ENCODE measurements at regions not wholly inside any gene's neighbourhood (a gene's known extent, or its start where the extent isn't known, plus 50 kb on each side); places are given as distances from the start of the nearest gene placed in this dataset.

DNA sequence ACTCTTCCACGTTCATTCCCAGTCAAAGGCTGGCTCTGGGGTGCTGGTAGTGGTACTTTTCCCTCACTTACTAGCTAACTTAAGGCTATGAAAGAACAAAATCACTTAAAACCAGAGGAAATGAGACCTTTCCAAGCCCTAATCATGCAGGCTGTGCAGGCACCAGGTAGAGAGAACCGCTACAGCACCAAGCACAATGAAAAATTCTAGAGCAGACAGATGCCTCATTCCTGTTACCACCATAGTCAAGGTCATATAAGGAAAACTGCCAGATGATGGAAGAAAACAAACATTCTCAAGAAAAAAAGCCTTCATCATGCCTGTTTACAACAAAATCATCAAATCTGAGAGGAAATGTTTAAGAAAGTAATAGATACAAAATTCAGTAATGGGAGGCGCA, 374.4 kb upstream of the PDE4D start:
- SMC1A ChIA-PET (ENCODE audit: uncharacterized antibody, unreplicated experiment) = interaction anchor here (1.5 to 2.0 kb wide), 2 partner anchors 10 to 13 kb away, joined by 3 to 7 read pairs; no protein-coding TSS in a partner anchor
- WGBS (ENCODE audit: insufficient coverage, insufficient replicate concordance, low lambda C conversion rate, missing lambda C conversion rate) = 55% methylated on average over 3 of the region's 3 CpGs
- no peak for TF ChIP-seq ZZZ3 (IDR thresholded peaks at IDR 0.05; ENCODE audit: control insufficient read depth, insufficient read length, low read depth)
- TF ChIP-seq IKZF1 (conservative IDR thresholded peaks at IDR 0.05) = no peak
- no peak for TF ChIP-seq CHD2 (IDR thresholded peaks at IDR 0.05; ENCODE audit: borderline replicate concordance, low read depth, low read length)
- no peak for TF ChIP-seq KDM1A (IDR thresholded peaks at IDR 0.05; ENCODE audit: borderline replicate concordance)
- no peak for TF ChIP-seq FOXM1 (IDR thresholded peaks at IDR 0.05; ENCODE audit: low read depth, low read length)
- TF ChIP-seq, protein P1, sequence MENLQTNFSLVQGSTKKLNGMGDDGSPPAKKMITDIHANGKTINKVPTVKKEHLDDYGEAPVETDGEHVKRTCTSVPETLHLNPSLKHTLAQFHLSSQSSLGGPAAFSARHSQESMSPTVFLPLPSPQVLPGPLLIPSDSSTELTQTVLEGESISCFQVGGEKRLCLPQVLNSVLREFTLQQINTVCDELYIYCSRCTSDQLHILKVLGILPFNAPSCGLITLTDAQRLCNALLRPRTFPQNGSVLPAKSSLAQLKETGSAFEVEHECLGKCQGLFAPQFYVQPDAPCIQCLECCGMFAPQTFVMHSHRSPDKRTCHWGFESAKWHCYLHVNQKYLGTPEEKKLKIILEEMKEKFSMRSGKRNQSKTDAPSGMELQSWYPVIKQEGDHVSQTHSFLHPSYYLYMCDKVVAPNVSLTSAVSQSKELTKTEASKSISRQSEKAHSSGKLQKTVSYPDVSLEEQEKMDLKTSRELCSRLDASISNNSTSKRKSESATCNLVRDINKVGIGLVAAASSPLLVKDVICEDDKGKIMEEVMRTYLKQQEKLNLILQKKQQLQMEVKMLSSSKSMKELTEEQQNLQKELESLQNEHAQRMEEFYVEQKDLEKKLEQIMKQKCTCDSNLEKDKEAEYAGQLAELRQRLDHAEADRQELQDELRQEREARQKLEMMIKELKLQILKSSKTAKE (IDR thresholded peaks at IDR 0.05; ENCODE audit: low read depth, poor library complexity, severe bottlenecking) = no peak
- TF ChIP-seq, protein P2, sequence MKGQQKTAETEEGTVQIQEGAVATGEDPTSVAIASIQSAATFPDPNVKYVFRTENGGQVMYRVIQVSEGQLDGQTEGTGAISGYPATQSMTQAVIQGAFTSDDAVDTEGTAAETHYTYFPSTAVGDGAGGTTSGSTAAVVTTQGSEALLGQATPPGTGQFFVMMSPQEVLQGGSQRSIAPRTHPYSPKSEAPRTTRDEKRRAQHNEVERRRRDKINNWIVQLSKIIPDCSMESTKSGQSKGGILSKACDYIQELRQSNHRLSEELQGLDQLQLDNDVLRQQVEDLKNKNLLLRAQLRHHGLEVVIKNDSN (IDR thresholded peaks at IDR 0.05; ENCODE audit: borderline replicate concordance, extremely low read length, insufficient read depth, low read depth, low read length) = no peak
- TF ChIP-seq FOS (IDR thresholded peaks at IDR 0.05; ENCODE audit: borderline replicate concordance, extremely low read depth, insufficient read length) = no peak
- TF ChIP-seq TAF1 (IDR thresholded peaks at IDR 0.05; ENCODE audit: borderline replicate concordance, low read depth, low read length) = no peak
- TF ChIP-seq, protein P3, sequence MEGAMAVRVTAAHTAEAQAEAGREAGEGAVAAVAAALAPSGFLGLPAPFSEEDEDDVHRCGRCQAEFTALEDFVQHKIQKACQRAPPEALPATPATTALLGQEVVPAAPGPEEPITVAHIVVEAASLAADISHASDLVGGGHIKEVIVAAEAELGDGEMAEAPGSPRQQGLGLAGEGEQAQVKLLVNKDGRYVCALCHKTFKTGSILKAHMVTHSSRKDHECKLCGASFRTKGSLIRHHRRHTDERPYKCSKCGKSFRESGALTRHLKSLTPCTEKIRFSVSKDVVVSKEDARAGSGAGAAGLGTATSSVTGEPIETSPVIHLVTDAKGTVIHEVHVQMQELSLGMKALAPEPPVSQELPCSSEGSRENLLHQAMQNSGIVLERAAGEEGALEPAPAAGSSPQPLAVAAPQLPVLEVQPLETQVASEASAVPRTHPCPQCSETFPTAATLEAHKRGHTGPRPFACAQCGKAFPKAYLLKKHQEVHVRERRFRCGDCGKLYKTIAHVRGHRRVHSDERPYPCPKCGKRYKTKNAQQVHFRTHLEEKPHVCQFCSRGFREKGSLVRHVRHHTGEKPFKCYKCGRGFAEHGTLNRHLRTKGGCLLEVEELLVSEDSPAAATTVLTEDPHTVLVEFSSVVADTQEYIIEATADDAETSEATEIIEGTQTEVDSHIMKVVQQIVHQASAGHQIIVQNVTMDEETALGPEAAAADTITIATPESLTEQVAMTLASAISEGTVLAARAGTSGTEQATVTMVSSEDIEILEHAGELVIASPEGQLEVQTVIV (IDR thresholded peaks at IDR 0.05; ENCODE audit: borderline replicate concordance, partially characterized antibody) = no peak
- TF ChIP-seq BRCA1 (IDR thresholded peaks at IDR 0.05; ENCODE audit: low read depth, low read length) = no peak
- TF ChIP-seq, protein P4, sequence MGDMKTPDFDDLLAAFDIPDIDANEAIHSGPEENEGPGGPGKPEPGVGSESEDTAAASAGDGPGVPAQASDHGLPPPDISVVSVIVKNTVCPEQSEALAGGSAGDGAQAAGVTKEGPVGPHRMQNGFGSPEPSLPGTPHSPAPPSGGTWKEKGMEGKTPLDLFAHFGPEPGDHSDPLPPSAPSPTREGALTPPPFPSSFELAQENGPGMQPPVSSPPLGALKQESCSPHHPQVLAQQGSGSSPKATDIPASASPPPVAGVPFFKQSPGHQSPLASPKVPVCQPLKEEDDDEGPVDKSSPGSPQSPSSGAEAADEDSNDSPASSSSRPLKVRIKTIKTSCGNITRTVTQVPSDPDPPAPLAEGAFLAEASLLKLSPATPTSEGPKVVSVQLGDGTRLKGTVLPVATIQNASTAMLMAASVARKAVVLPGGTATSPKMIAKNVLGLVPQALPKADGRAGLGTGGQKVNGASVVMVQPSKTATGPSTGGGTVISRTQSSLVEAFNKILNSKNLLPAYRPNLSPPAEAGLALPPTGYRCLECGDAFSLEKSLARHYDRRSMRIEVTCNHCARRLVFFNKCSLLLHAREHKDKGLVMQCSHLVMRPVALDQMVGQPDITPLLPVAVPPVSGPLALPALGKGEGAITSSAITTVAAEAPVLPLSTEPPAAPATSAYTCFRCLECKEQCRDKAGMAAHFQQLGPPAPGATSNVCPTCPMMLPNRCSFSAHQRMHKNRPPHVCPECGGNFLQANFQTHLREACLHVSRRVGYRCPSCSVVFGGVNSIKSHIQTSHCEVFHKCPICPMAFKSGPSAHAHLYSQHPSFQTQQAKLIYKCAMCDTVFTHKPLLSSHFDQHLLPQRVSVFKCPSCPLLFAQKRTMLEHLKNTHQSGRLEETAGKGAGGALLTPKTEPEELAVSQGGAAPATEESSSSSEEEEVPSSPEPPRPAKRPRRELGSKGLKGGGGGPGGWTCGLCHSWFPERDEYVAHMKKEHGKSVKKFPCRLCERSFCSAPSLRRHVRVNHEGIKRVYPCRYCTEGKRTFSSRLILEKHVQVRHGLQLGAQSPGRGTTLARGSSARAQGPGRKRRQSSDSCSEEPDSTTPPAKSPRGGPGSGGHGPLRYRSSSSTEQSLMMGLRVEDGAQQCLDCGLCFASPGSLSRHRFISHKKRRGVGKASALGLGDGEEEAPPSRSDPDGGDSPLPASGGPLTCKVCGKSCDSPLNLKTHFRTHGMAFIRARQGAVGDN (IDR thresholded peaks at IDR 0.05) = no peak
- TF ChIP-seq, protein P5, sequence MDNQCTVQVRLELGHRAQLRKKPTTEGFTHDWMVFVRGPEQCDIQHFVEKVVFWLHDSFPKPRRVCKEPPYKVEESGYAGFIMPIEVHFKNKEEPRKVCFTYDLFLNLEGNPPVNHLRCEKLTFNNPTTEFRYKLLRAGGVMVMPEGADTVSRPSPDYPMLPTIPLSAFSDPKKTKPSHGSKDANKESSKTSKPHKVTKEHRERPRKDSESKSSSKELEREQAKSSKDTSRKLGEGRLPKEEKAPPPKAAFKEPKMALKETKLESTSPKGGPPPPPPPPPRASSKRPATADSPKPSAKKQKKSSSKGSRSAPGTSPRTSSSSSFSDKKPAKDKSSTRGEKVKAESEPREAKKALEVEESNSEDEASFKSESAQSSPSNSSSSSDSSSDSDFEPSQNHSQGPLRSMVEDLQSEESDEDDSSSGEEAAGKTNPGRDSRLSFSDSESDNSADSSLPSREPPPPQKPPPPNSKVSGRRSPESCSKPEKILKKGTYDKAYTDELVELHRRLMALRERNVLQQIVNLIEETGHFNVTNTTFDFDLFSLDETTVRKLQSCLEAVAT (IDR thresholded peaks at IDR 0.05) = no peak

More for the DNA sequence above, 374.4 kb upstream of the PDE4D start:
- Histone ChIP-seq H3K4me3 (no peak overlapping the region), H3K36me3 (ENCODE audit: control insufficient read depth in 2 of 2, insufficient read depth in 2 of 2, low read length in 1 of 2) (no peaks in the 10 kb centered on the region), H3K9ac (ENCODE audit: control insufficient read depth, insufficient read depth, low read length) (no peak overlapping the region), H3K79me2 (ENCODE audit: control insufficient read depth, insufficient read depth, low read length) (no peaks in the 10 kb centered on the region), H3K4me1 (ENCODE audit: control insufficient read depth, insufficient read depth, low read length) (no peaks in the 10 kb centered on the region), H4K20me1 (ENCODE audit: control insufficient read depth, insufficient read depth) (no peaks in the 10 kb centered on the region), H3K9me3 (replicated peaks; ENCODE audit: control insufficient read depth, insufficient read depth, low read length) (no peaks in the 10 kb centered on the region), H3K27ac (ENCODE audit: control insufficient read depth, insufficient read depth) (no peak overlapping the region), H2AFZ (ENCODE audit: control insufficient read depth, low read depth, low read length) (no peak overlapping the region), H3K27me3 (replicated peaks in 1 of 2; ENCODE audit: control insufficient read depth in 2 of 2, insufficient read depth in 2 of 2, low read length in 1 of 2) (no peaks in the 10 kb centered on the region), H3K4me2 (ENCODE audit: control insufficient read depth, insufficient read depth) (no peak overlapping the region)
- CTCF ChIA-PET = interaction anchor here (2.5 kb wide), 1 partner anchor 20 kb away, joined by 6 read pairs; no protein-coding TSS in a partner anchor
- DNase-seq (ENCODE audit: low read depth, low spot score) = no peak
- no peak for ATAC-seq
- POLR2A ChIA-PET = no interaction called here
- in situ Hi-C loops (cut with MboI) = no loop called here
- no TSS peak for BruUV-seq (replicated peaks)
- no peak for FAIRE-seq
- intact Hi-C loops (cut with micrococcal nuclease; ENCODE audit: unreplicated experiment) = no loop called here
- RAD21 ChIA-PET (ENCODE audit: unreplicated experiment) = no interaction called here
